ENCODE measurements at regions not wholly inside any gene's neighbourhood (a gene's known extent, or its start where the extent isn't known, plus 50 kb on each side); places are given as distances from the start of the nearest gene placed in this dataset.
"Not testable (repeated sequence)": the region's sequence is repeated elsewhere in the genome, so short reads cannot be mapped to it uniquely, and the experiment has no call there.

- DNase-seq: no peak
- Histone ChIP-seq H3K27ac (peak overlapping the region in 1 of 4 donors; percentile 46), H3K36me3 (no peaks in the 10 kb centered on the region), H3K4me3 (no peak overlapping the region), H3K27me3 (no peaks in the 10 kb centered on the region), H3K9me3 (no peaks in the 10 kb centered on the region), H3K4me1 (peaks cover 0 to 18% (median 9%) of the 10 kb centered on the region in 3 donors)
- FAIRE-seq: no peak
- WGBS, 2 donors: 93% methylated on average over 13 of the region's 13 CpGs
- TF ChIP-seq CTCF (IDR thresholded peaks at IDR 0.05): no peak
- no peak for ATAC-seq
- intact Hi-C loops (cut with DNase I): no loop called here
These were observed 236.0 kb downstream of the TTLL2 start for GRCh38 chr6:167560673-167561569.

GRCh38 chr6:167562862-167563261, 238.0 kb downstream of the TTLL2 start:
- not testable (repeated sequence) for FAIRE-seq, H3K9me3 ChIP-seq
- WGBS, 2 donors: 66 to 78% methylated on average over 6 of the region's 6 CpGs

GRCh38 chr6:167564416-167565250, 239.7 kb downstream of the TTLL2 start:
- no peak for FAIRE-seq
- Histone ChIP-seq H3K4me1 (peaks cover 0 to 7% (median 7%) of the 10 kb centered on the region in 3 donors), H3K36me3 (no peaks in the 10 kb centered on the region), H3K27ac (no peak overlapping the region), H3K27me3 (no peaks in the 10 kb centered on the region), H3K9me3 (no peaks in the 10 kb centered on the region), H3K4me3 (no peak overlapping the region)
- TF ChIP-seq CTCF (IDR thresholded peaks at IDR 0.05): no peak
- 91 to 95% methylated on average over 16 of the region's 16 CpGs for WGBS, 2 donors
- intact Hi-C loops (cut with DNase I): no loop called here
- DNase-seq: no peak
- ATAC-seq: no peak

More at GRCh38 chr6:167562862-167563261, 238.0 kb downstream of the TTLL2 start:
- H3K4me1 ChIP-seq: peaks cover 0 to 18% (median 9%) of the 10 kb centered on the region in 3 donors
- ATAC-seq; H3K36me3 ChIP-seq; H3K27ac ChIP-seq; H3K4me3 ChIP-seq; H3K27me3 ChIP-seq; DNase-seq; intact Hi-C loops (cut with DNase I): not testable (repeated sequence)

- WGBS, 2 donors: 90 to 92% methylated on average over 3 of the region's 3 CpGs
- FAIRE-seq (no peak), ATAC-seq (no peak), DNase-seq (no peak)
- H3K27ac ChIP-seq: no peak overlapping the region
- H3K9me3 ChIP-seq: no peaks in the 10 kb centered on the region
- TF ChIP-seq CTCF (IDR thresholded peaks at IDR 0.05): no peak
- intact Hi-C loops (cut with DNase I): no loop called here
- H3K4me3 ChIP-seq: no peak overlapping the region
- H3K27me3 ChIP-seq: no peaks in the 10 kb centered on the region
- peaks cover 0 to 3% (median 0%) of the 10 kb centered on the region in 3 donors for H3K4me1 ChIP-seq
- no peaks in the 10 kb centered on the region for H3K36me3 ChIP-seq
These were observed 240.5 kb downstream of the TTLL2 start for GRCh38 chr6:167565388-167565787.

GRCh38 chr6:167565884-167566599, 241.2 kb downstream of the TTLL2 start:
- no peaks in the 10 kb centered on the region for H3K27me3 ChIP-seq
- intact Hi-C loops (cut with DNase I): no loop called here
- no peaks in the 10 kb centered on the region for H3K9me3 ChIP-seq
- TF ChIP-seq CTCF (IDR thresholded peaks at IDR 0.05): no peak
- H3K27ac ChIP-seq: no peak overlapping the region
- H3K4me1 ChIP-seq: no peaks in the 10 kb centered on the region
- no peak overlapping the region for H3K4me3 ChIP-seq
- ATAC-seq (peak; percentile 55 to 76 (median 64)), FAIRE-seq (no peak), DNase-seq (no peak)
- H3K36me3 ChIP-seq: no peaks in the 10 kb centered on the region
- WGBS, 2 donors: 50 to 73% methylated on average over 18 of the region's 18 CpGs
